NCI-H2196 treated with DMSO at 0.1 percent for 48 hours (cell line): ENCODE measurements at regions not wholly inside any gene's neighbourhood (a gene's known extent, or its start where the extent isn't known, plus 50 kb on each side); places are given as distances from the start of the nearest gene placed in this dataset.
"Not testable (repeated sequence)": the region's sequence is repeated elsewhere in the genome, so short reads cannot be mapped to it uniquely, and the experiment has no call there.

Source experiments
- DNase-seq: peaks from one replicate; lab custom pipeline; 2025; ENCODE audit not compliant: unreplicated experiment; lab: John Stamatoyannopoulos, UW

GRCh38 chrX:139200793-139201192 lies 329.7 kb upstream of the F9 start:
- peak; percentile 23 for DNase-seq

- no peak for DNase-seq
These were observed 330.2 kb upstream of the F9 start for GRCh38 chrX:139200346-139200745.

GRCh38 chrX:139199933-139200332 lies 330.6 kb upstream of the F9 start:
- no peak for DNase-seq

- DNase-seq = no peak
These were observed 331.6 kb upstream of the F9 start for GRCh38 chrX:139198936-139199335.

- no peak for DNase-seq
These were observed 333.6 kb upstream of the F9 start for GRCh38 chrX:139196890-139197289.

- no peak for DNase-seq
These were observed 335.8 kb upstream of the F9 start for GRCh38 chrX:139194571-139195280.

GRCh38 chrX:139192386-139192961 lies 338.1 kb upstream of the F9 start:
- no peak for DNase-seq

- DNase-seq = no peak
These were observed 338.7 kb upstream of the F9 start for GRCh38 chrX:139191746-139192385.

GRCh38 chrX:139191286-139191685 lies 339.3 kb upstream of the F9 start:
- no peak for DNase-seq

- DNase-seq = no peak
These were observed 342.8 kb upstream of the F9 start for GRCh38 chrX:139187738-139188137.

- DNase-seq = no peak
These were observed 343.5 kb upstream of the F9 start for GRCh38 chrX:139186991-139187390.

- no peak for DNase-seq
These were observed 350.9 kb upstream of the F9 start for GRCh38 chrX:139179592-139179991.

GRCh38 chrX:139178980-139179379 lies 351.6 kb upstream of the F9 start:
- DNase-seq = no peak

GRCh38 chrX:139172731-139173130 lies 357.8 kb upstream of the F9 start:
- DNase-seq = no peak

GRCh38 chrX:139170526-139171173 lies 359.9 kb upstream of the F9 start:
- DNase-seq = no peak

- no peak for DNase-seq
These were observed 363.3 kb upstream of the F9 start for GRCh38 chrX:139167282-139167681.

GRCh38 chrX:139158256-139158655 lies 372.3 kb upstream of the F9 start:
- no peak for DNase-seq

GRCh38 chrX:139156356-139156755 lies 374.2 kb upstream of the F9 start:
- no peak for DNase-seq

GRCh38 chrX:139146625-139147024 lies 383.9 kb upstream of the F9 start:
- DNase-seq = not testable (repeated sequence)

GRCh38 chrX:139141370-139141769 lies 389.2 kb upstream of the F9 start:
- DNase-seq = no peak

- DNase-seq = no peak
These were observed 396.2 kb upstream of the F9 start for GRCh38 chrX:139134316-139134715.

GRCh38 chrX:139126493-139126892 lies 404.0 kb upstream of the F9 start:
- peak; percentile 21 for DNase-seq
